HCT116 (cell line): ENCODE measurements at regions not wholly inside any gene's neighbourhood (a gene's known extent, or its start where the extent isn't known, plus 50 kb on each side); places are given as distances from the start of the nearest gene placed in this dataset.

Experiments used
- ATAC-seq: fragments of 200-7000 bp; cut with Tn5 transposase; 2 replicates; pipeline ENCODE4 v1.9.1; 2020; ENCODE audit warnings: mild to moderate bottlenecking, moderate library complexity
- BruUV-seq: library from RNA; stranded (reverse); fragments of 400-500 nt; replicated peaks from 2 replicates; lab custom pipeline; 2021; lab: Mats Ljungman, UMichigan
- CTCF ChIA-PET: fragments of 300-600 bp; sonication (Branson Sonifier 250); formaldehyde crosslinking; loops from one replicate; lab custom pipeline; 2021; ENCODE audit warnings: antibody characterized with exemption; lab: Charles Lee
- POLR2A ChIA-PET: fragments of 300-600, 350-600 bp; sonication (Branson Sonifier 250); formaldehyde crosslinking; loops from one replicate; lab custom pipeline; 2021; ENCODE audit warnings: antibody characterized with exemption; lab: Charles Lee
- RAD21 ChIA-PET, 2 experiments: fragments of 300-600 bp; sonication (Branson Sonifier 250); formaldehyde crosslinking; loops; one replicate each; lab custom pipeline; 2023; ENCODE audit warnings: low total read pairs in 2 of 2; ENCODE audit not compliant: uncharacterized antibody in 2 of 2, unreplicated experiment in 2 of 2, low non-redundant PET in 1 of 2; lab: Charles Lee
- DNase-seq: peaks from one replicate; pipeline ENCODE4 v3.0.0-alpha.2; 2010; ENCODE audit warnings: low read depth, low spot score
- H2AFZ ChIP-seq: fragments of 200-600 bp; shearing (Covaris generic), sonication (generic); 2 replicates; pipeline ENCODE4 v1.6.1; 2017; ENCODE audit warnings: low read depth, mixed run types, mixed read lengths, antibody characterized with exemption, low read length; ENCODE audit not compliant: poor library complexity, severe bottlenecking
- H3K27ac ChIP-seq: 2 replicates; pipeline ENCODE4 v1.5.1; 2012; ENCODE audit warnings: low read depth, low read length
- H3K27me3 ChIP-seq: fragments of 200-600 bp; sonication (generic); 2 replicates; pipeline ENCODE4 v1.6.1; 2016; ENCODE audit warnings: mixed run types, low read length, mixed read lengths; ENCODE audit not compliant: insufficient read depth
- H3K36me3 ChIP-seq, 2 experiments: fragments of 200-500 bp in 1 of 2; fragments of 200-600 bp in 1 of 2; sonication (Bioruptor generic) in 1 of 2; sonication (generic) in 1 of 2; 2 replicates each; pipeline versions ENCODE4 v1.5.1 to v1.6.1; 2014 to 2016; ENCODE audit warnings: low read length in 2 of 2, inconsistent platforms in 1 of 2, mixed read lengths in 1 of 2, mixed run types in 1 of 2; ENCODE audit not compliant: insufficient read depth in 2 of 2, control insufficient read depth in 1 of 2
- H3K4me1 ChIP-seq, 2 experiments: fragments of 200-600 bp in 1 of 2; sonication (generic) in 1 of 2; 2 replicates each; pipeline versions ENCODE4 v1.5.1 to v1.6.1; 2012 to 2017; ENCODE audit warnings: low read length in 2 of 2, inconsistent platforms in 1 of 2, mild to moderate bottlenecking in 1 of 2, mixed read lengths in 1 of 2, mixed run types in 1 of 2, moderate library complexity in 1 of 2; ENCODE audit not compliant: insufficient read depth in 2 of 2, control insufficient read depth in 1 of 2
- H3K4me2 ChIP-seq: fragments of 200-600 bp; sonication (generic); 2 replicates; pipeline ENCODE4 v1.6.1; 2017; ENCODE audit warnings: mixed run types, low read length, mixed read lengths
- H3K4me3 ChIP-seq, 2 experiments: fragments of 200-600 bp in 1 of 2; sonication (generic) in 1 of 2; replicated peaks in 1 of 2; 2 replicates each; pipeline ENCODE4 v1.5.1; 2011 to 2016; ENCODE audit warnings: low read length in 2 of 2, control low read depth in 1 of 2, low read depth in 1 of 2, mild to moderate bottlenecking in 1 of 2, mixed read lengths in 1 of 2, mixed run types in 1 of 2
- H3K79me2 ChIP-seq: fragments of 200-600 bp; sonication (generic); 2 replicates; pipeline ENCODE4 v1.6.1; 2017; ENCODE audit warnings: mild to moderate bottlenecking, mixed run types, low read length, moderate library complexity, mixed read lengths; ENCODE audit not compliant: insufficient read depth
- H3K9ac ChIP-seq: fragments of 200-600 bp; sonication (generic); 2 replicates; pipeline ENCODE4 v1.6.1; 2016; ENCODE audit warnings: low read length, mixed read lengths
- H3K9me2 ChIP-seq: fragments of 200-600 bp; sonication (generic), shearing (Covaris generic); 2 replicates; pipeline ENCODE4 v1.6.1; 2017; ENCODE audit warnings: mixed run types, mild to moderate bottlenecking, moderate library complexity; ENCODE audit not compliant: insufficient read depth
- H3K9me3 ChIP-seq, 2 experiments: fragments of 200-500 bp in 1 of 2; fragments of 200-600 bp in 1 of 2; sonication (Bioruptor generic) in 1 of 2; sonication (generic) in 1 of 2; 2 replicates each; pipeline ENCODE4 v1.6.1; 2014 to 2017; ENCODE audit warnings: low read length in 2 of 2, mixed read lengths in 2 of 2, inconsistent platforms in 1 of 2, low read depth in 1 of 2, mild to moderate bottlenecking in 1 of 2, mixed run types in 1 of 2, moderate library complexity in 1 of 2; ENCODE audit not compliant: control insufficient read depth in 1 of 2, insufficient read depth in 1 of 2
- H4K20me1 ChIP-seq: fragments of 200-600 bp; sonication (generic), shearing (Covaris generic); 2 replicates; pipeline ENCODE4 v1.6.1; 2017; ENCODE audit warnings: mixed run types, mild to moderate bottlenecking, moderate library complexity; ENCODE audit not compliant: insufficient read depth
- CEBPB ChIP-seq: IDR thresholded peaks from 2 replicates; pipeline ENCODE4 v1.6.1; 2012; ENCODE audit warnings: low read depth
- CTCF ChIP-seq, 3 experiments: fragments of 200-600 bp in 1 of 3; sonication (generic) in 1 of 3; IDR thresholded peaks in 2 of 3; conservative IDR thresholded peaks in 1 of 3; 2 replicates each; pipeline ENCODE4 v1.5.1; 2012 to 2017; ENCODE audit warnings: low read depth in 2 of 3, low read length in 2 of 3, antibody characterized with exemption in 1 of 3, borderline replicate concordance in 1 of 3, control low read depth in 1 of 3, mild to moderate bottlenecking in 1 of 3, mixed read lengths in 1 of 3, mixed run types in 1 of 3, moderate library complexity in 1 of 3; ENCODE audit not compliant: insufficient read depth in 1 of 3
- EGR1 ChIP-seq: IDR thresholded peaks from 2 replicates; pipeline ENCODE4 v1.6.1; 2012; ENCODE audit warnings: low read depth
- EZH2 ChIP-seq: fragments of 200-600 bp; sonication (generic); IDR thresholded peaks from 2 replicates; pipeline ENCODE4 v1.6.1; 2017; ENCODE audit warnings: antibody characterized with exemption, mixed run types
- EZH2phosphoT487 ChIP-seq: fragments of 200-600 bp; IDR thresholded peaks from 2 replicates; pipeline ENCODE4 v1.6.1; 2018; ENCODE audit warnings: antibody characterized with exemption, borderline replicate concordance
- FOSL1 ChIP-seq: IDR thresholded peaks from 2 replicates; pipeline ENCODE4 v1.6.1; 2012; ENCODE audit warnings: low read depth
- JUND ChIP-seq: IDR thresholded peaks from 2 replicates; pipeline ENCODE4 v1.6.1; 2012
- REST ChIP-seq: IDR thresholded peaks from 2 replicates; pipeline ENCODE4 v1.6.1; 2012; ENCODE audit warnings: low read depth
- SIN3A ChIP-seq: IDR thresholded peaks from 2 replicates; pipeline ENCODE4 v1.6.1; 2012; ENCODE audit warnings: low read depth
- TCF7L2 ChIP-seq: IDR thresholded peaks from 2 replicates; pipeline ENCODE4 v1.7.0; 2011; ENCODE audit warnings: borderline replicate concordance, inconsistent platforms; ENCODE audit not compliant: insufficient read depth, insufficient read length; ENCODE audit errors: extremely low read depth
- YY1 ChIP-seq: IDR thresholded peaks from 2 replicates; pipeline ENCODE4 v1.6.1; 2011; ENCODE audit warnings: low read length, low read depth, moderate library complexity, mild to moderate bottlenecking; ENCODE audit not compliant: insufficient replicate concordance; ENCODE audit errors: extremely low read depth
- ZFX ChIP-seq: fragments of 450-650 bp; IDR thresholded peaks from 2 replicates; pipeline ENCODE4 v1.6.1; 2017
- ZNF274 ChIP-seq: fragments of 200-500 bp; sonication (Bioruptor generic); IDR thresholded peaks from 2 replicates; pipeline ENCODE4 v1.6.1; 2014; ENCODE audit warnings: mild to moderate bottlenecking, low read depth, low read length, inconsistent platforms
- intact Hi-C: fragments of 100-400 bp; cut with micrococcal nuclease; formaldehyde crosslinking; loops from 2 replicates; pipeline ENCODE4 v1.10.0; 2022
- TF ChIP-seq, protein P1 (sequence below): IDR thresholded peaks from 2 replicates; pipeline ENCODE4 v1.6.1; 2011; ENCODE audit warnings: mild to moderate bottlenecking, low read length, moderate library complexity; ENCODE audit not compliant: insufficient replicate concordance; ENCODE audit errors: extremely low read depth

- RAD21 ChIA-PET = no interaction called here
- Histone ChIP-seq H2AFZ (no peak overlapping the region), H3K79me2 (no peaks in the 10 kb centered on the region), H3K4me3 (no peak overlapping the region), H3K9me3 (no peaks in the 10 kb centered on the region), H3K36me3 (no peaks in the 10 kb centered on the region), H3K9me2 (no peaks in the 10 kb centered on the region), H3K27me3 (no peaks in the 10 kb centered on the region), H3K4me1 (no peaks in the 10 kb centered on the region), H3K4me2 (no peak overlapping the region), H4K20me1 (no peaks in the 10 kb centered on the region), H3K9ac (no peak overlapping the region), H3K27ac (no peak overlapping the region)
- BruUV-seq = no TSS peak
- CTCF ChIA-PET = no interaction called here
- ATAC-seq (no peak), DNase-seq (no peak)
- intact Hi-C loops = no loop called here
- POLR2A ChIA-PET = no interaction called here
- no peak for TF ChIP-seq YY1
- TF ChIP-seq EZH2phosphoT487 = no peak
- TF ChIP-seq EGR1 = no peak
- no peak for TF ChIP-seq EZH2
- no peak for TF ChIP-seq CEBPB
Measured at GRCh38 chr4:138727731-138728130, 287.9 kb upstream of the NOCT start.

DNA sequence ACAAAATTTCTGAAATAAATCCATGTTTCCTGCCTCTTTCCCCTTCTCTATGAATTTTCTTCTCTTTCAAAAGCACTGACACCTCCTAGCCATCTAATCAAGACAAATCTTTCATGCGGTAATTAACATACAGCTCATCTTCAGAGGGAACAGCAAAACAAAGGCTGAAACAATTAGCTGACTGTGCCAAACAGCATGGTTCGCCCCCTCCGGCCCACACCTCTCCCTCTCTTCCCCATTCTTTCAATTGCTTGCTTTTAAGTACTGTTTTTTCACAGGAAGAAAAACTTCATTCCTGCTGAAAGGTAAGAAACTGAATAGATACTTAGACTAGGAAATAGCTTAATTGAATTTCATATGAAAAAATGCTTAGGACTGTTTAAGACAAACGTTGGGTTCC lies 291.1 kb upstream of the NOCT start:
- ChIA-PET RAD21 (no interaction called here), POLR2A (no interaction called here), CTCF (no interaction called here)
- Histone ChIP-seq H3K79me2 (no peaks in the 10 kb centered on the region), H3K4me1 (no peaks in the 10 kb centered on the region), H3K4me2 (no peak overlapping the region), H3K27ac (no peak overlapping the region), H3K9me2 (no peaks in the 10 kb centered on the region), H2AFZ (no peak overlapping the region), H3K36me3 (no peaks in the 10 kb centered on the region), H3K9me3 (no peaks in the 10 kb centered on the region), H3K4me3 (no peak overlapping the region), H3K27me3 (no peaks in the 10 kb centered on the region), H3K9ac (no peak overlapping the region), H4K20me1 (no peaks in the 10 kb centered on the region)
- DNase-seq (no peak), ATAC-seq (no peak)
- intact Hi-C loops = no loop called here
- no TSS peak for BruUV-seq
- no peak for TF ChIP-seq CTCF (IDR thresholded peaks at IDR 0.05 in 2 of 3, conservative IDR thresholded peaks at IDR 0.05 in 1 of 3; ENCODE audit: borderline replicate concordance in 1 of 3, insufficient read depth in 1 of 3, low read depth in 2 of 3, low read length in 2 of 3)
- no peak for TF ChIP-seq REST
- no peak for TF ChIP-seq YY1
- TF ChIP-seq JUND = no peak
- no peak for TF ChIP-seq SIN3A
- no peak for TF ChIP-seq ZNF274
- TF ChIP-seq, protein P1, sequence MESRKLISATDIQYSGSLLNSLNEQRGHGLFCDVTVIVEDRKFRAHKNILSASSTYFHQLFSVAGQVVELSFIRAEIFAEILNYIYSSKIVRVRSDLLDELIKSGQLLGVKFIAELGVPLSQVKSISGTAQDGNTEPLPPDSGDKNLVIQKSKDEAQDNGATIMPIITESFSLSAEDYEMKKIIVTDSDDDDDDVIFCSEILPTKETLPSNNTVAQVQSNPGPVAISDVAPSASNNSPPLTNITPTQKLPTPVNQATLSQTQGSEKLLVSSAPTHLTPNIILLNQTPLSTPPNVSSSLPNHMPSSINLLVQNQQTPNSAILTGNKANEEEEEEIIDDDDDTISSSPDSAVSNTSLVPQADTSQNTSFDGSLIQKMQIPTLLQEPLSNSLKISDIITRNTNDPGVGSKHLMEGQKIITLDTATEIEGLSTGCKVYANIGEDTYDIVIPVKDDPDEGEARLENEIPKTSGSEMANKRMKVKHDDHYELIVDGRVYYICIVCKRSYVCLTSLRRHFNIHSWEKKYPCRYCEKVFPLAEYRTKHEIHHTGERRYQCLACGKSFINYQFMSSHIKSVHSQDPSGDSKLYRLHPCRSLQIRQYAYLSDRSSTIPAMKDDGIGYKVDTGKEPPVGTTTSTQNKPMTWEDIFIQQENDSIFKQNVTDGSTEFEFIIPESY = no peak
- no peak for TF ChIP-seq ZFX
- no peak for TF ChIP-seq TCF7L2
- no peak for TF ChIP-seq FOSL1
